GDM1 (cell line): ENCODE measurements at regions not wholly inside any gene's neighbourhood (a gene's known extent, or its start where the extent isn't known, plus 50 kb on each side); places are given as distances from the start of the nearest gene placed in this dataset.
"Not testable (repeated sequence)": the region's sequence is repeated elsewhere in the genome, so short reads cannot be mapped to it uniquely, and the experiment has no call there.

Experiments used
- DNase-seq: peaks from one replicate; lab custom pipeline; 2025; lab: John Stamatoyannopoulos, UW

DNA sequence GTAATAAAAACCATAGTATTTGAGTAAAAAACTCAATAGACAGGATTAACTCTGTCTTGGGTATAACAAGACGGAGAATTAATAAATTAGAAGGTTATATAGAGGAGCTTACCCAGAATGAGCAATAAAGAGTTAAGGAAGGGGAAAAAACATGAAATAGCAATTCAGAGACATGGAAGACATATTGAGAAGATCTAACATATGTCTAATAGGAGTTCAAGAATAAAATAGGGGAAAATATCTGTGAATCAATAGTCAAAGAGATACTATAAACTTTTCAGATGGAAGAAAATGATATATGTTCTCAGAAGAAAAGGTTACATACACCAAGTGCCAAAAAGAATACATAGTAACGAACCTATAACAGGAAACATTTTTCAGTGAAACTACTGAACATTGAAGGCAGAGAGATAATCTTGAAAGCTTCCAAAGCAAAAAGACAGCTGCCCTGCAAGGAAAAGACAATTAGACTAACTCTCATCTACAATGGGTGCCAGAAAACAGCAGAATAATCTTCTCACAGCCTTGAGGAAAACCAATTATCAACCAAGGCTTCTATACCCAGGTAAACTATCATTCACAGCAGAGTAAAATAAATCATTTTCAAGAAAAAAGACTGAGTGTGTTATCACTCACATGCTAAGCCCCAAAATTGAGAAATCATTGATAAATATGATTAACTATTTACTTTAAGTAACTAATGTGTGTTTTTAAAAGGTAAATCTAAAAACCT, 106.0 kb downstream of the ENC1 start:
- no peak for DNase-seq

GRCh38 chr5:74530326-74531050, 110.0 kb downstream of the ENC1 start:
- no peak for DNase-seq

- no peak for DNase-seq
These were observed 111.4 kb downstream of the ENC1 start for GRCh38 chr5:74529101-74529500.

DNA sequence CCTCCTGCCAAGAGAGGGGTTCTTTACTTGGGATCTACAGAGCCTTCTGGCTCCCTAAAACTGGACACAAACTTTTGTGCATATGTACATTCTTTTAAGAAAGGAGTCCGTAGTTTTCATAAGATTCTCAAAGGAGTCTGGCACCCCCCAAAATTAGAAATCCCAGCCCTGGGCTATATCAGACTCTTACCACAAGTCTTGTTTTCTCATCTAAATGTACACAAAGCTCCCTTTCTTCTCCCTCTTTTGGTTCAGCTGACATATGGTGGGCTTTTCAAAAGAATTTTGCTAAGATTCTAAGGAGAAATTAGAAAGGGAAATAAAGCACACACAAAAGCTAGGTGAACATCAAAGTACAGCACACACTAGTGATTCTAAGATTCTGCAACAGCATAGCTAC, 114.4 kb downstream of the ENC1 start:
- no peak for DNase-seq

GRCh38 chr5:74524767-74525166, 115.8 kb downstream of the ENC1 start:
- DNase-seq: not testable (repeated sequence)

GRCh38 chr5:74523698-74524097, 116.8 kb downstream of the ENC1 start:
- DNase-seq: not testable (repeated sequence)

DNA sequence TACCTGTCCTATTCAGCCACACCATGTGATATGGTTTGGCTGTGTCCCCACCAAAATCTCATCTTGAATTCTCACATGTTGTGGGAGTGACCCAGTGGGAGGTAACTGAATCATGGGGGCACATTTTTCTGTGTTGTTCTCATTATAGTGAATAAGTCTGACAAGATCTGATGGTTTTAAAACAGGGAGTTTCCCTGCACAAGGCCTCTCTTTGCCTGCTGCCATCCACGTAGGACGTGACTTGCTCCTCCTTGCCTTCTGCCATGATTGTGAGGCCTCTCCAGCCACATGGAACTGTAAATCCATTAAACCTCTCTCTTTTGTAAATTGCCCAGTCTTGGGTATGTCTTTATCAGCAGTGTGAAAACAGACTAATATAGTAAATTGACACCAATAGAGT, 117.7 kb downstream of the ENC1 start:
- DNase-seq: not testable (repeated sequence)

- no peak for DNase-seq
These were observed 119.1 kb downstream of the ENC1 start for GRCh38 chr5:74521401-74521800.

GRCh38 chr5:74519679-74520078, 120.8 kb downstream of the ENC1 start:
- DNase-seq: no peak

- DNase-seq: no peak
These were observed 121.4 kb downstream of the ENC1 start for GRCh38 chr5:74519161-74519571.

- no peak for DNase-seq
These were observed 122.8 kb downstream of the ENC1 start for GRCh38 chr5:74517700-74518099.

- no peak for DNase-seq
These were observed 124.3 kb downstream of the ENC1 start for GRCh38 chr5:74516211-74516636.

DNA sequence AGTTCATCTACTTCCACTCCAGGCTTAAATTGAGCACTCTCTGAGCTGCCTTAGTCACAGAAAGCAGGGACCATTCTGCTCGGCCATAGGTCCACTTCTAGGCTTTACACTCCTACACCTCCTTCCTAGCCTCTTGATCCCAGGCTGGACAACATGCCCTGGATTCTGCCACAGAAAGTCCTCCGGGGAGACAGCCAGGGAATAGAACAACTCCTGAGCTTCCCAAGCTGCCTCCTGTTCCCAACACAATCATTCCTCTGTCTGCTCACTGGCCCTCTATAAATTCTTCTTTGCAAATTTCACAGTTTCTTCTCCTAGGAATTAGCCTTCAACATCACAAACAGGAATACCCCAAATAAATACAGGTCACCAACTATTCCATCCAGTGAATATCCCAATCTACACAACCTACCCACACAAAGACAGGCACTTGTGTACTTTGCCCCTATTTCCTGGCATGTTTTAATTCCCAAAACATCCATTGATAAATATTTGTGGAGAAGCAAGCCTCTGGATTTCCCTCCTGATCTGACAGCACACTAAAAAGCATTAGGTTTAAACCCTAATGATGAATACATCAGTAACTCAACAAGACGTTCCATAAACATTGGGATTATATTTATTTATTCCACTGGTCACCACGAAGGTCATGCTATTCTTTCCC, 125.5 kb downstream of the ENC1 start:
- DNase-seq: no peak

DNA sequence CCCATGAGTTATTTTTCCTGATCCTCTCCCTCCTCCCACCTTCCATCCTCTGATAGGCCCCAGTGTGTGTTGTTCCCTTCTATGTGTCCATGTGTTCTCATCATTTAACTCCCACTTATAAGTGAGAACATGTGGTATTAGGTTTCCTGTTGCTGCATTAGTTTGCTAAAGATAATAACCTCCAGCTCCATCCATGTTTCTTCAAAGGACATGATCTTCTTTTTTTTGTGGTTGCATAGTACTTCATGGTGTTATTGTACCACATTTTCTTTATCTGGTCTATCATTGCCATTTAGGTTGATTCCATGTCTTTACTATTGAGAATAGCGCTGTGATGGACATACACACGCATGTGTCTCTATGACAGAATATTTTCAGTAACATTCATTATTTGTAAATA, 128.8 kb downstream of the ENC1 start:
- DNase-seq: not testable (repeated sequence)

DNA sequence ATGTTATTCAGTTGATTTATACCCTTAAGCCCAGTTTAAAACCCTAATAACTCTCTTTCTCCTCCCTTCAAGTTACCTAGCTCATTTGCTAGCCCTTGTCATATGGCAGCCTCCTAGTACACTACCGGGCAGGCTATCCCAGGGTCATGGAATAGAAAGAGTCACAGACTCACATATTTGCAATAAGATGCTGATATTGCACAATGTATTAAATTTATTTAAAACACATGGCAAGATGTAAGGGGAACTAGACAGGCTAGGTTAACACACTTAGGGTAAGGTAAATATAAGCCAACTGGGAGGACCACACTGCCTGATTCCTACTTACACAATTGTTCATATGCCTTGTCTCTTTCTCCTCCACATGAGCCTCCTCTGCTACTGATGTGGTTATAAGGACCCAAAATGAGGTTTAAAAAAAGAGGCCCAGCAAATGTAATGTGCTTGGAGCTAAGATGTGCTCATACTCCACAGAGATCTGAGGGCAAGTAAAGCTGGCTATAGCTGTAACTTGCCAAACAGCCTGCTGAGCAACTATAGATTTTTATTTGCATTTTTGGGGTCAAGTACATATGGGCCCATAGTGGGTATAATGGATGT, 130.0 kb downstream of the ENC1 start:
- DNase-seq: no peak

- DNase-seq: no peak
These were observed 133.0 kb downstream of the ENC1 start for GRCh38 chr5:74507370-74508005.

DNA sequence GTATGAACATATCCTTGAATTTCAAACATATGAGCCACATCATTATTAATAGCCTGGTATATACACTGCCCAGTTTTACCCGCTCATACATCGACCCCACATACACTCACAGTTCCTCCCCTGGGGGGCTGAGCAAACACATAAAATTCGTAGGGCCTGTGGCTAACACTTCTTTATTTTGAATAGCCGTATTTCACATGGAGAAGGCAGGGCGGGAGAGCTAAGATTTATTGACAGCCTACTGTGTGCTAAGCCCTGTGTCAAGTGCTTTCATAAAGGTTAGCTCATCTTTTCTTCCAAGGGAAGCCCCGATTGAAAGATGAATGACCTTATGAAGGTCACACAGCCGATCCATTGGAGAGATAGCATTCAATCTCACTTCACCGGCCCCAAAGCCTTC, 134.4 kb downstream of the ENC1 start:
- DNase-seq: no peak

- DNase-seq: no peak
These were observed 136.1 kb downstream of the ENC1 start for GRCh38 chr5:74504463-74504862.

- no peak for DNase-seq
These were observed 138.0 kb downstream of the ENC1 start for GRCh38 chr5:74502479-74502950.

DNA sequence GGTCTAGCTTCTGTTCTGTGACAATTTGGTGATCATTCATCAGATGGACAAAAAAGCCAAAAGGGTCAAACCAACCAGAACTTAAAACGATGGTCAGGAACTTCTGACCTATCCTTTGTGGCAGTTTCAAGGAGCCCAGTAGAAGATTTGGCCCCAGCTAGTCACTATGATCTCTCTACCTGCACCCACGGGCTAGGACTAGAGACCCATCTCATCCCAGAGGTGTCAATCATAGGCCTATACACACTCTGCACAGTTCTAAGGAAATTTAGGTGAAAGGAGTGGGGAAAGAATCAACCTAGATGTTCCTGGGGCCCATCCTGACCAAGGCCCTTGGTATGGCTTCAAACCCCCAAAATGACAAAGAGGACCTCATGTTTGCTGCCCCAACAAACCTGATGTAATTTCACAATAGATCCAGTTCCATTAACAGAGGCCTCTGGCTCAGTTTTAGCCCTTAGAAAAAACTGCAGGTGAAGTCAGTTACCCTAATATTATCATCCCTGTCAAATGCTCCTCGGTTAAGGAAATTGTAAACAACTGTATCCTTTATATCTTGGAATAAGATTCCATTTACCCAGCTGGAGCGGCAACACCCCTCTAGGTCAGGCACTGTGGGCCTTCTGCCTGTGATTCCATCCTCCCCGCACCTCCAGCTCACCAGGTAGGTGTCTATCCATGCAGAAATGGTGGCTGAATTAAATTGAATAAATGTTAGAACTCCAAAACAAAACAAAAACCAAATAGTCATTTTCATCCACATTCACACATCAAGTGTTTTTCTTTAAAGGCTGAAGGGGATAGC, 138.7 kb downstream of the ENC1 start:
- DNase-seq: no peak
